ENCODE measurements at regions not wholly inside any gene's neighbourhood (a gene's known extent, or its start where the extent isn't known, plus 50 kb on each side); places are given as distances from the start of the nearest gene placed in this dataset.
"Not testable (repeated sequence)": the region's sequence is repeated elsewhere in the genome, so short reads cannot be mapped to it uniquely, and the experiment has no call there.

DNA sequence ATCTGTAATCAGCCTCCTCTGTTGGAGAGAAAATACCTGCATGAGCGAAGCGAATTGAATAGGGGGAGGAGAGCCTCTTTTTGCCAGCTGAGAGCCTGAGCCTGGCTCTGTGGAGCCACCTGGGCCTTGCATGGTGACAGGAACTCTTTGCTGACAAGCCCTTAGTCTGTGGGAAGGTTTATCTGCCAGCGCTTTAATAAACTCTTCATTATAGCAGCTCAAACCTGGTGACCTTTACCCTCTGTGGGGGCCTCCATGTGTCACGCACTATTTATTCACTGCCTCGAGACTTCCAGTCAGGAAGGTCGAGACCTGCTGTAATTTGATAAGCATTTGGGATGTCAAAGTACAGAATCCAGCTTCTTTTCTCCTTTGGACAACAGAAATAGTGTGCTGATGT, 282.6 kb downstream of the CBLN1 start:
- no peak for DNase-seq (ENCODE audit: low spot score)

DNA sequence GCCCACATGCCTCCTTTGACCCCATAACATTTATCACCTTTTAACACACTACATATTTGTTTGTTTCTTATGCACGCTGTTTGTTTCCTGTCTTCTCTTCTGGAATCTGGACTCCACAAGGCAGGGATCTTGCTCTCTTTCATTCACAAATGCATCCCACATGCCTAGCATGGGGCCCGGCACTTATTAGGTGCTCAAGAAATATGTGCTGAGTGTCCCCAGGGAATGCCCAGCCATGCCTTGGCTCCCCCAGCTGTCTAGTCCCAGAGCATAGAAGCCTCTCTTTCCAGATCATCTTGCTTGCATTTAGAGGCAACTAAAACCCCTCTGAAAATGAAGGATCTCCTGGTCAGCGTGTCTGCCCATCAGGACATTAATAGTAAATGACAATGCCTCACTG, 283.7 kb downstream of the CBLN1 start:
- no peak for DNase-seq (ENCODE audit: low spot score)

DNA sequence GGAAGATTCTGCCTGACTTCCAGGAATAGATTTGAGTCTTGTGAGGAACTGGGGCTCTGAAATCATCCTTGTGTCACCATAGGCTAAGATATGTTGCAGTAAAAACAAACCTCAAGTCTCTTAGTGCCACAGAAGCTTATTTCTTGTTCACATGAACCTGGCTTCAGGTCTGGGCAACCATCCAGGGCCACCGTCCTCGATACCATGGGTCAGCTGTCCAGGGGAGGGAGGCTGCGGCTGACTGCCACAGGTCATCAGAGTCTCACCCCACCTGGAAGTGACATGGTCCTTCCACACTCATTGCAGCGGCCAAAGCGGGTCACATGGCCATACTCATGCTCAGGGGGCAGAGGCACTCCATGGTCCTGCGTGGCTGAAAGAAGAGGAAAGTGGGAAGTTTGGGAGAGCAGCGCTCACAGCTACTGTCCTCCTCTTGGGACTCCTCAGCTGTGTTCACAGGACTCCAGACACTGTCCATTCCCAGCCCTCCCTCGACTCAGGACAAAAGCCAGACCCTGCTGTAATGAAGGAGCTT, 284.5 kb downstream of the CBLN1 start:
- DNase-seq (ENCODE audit: low spot score), result no peak

DNA sequence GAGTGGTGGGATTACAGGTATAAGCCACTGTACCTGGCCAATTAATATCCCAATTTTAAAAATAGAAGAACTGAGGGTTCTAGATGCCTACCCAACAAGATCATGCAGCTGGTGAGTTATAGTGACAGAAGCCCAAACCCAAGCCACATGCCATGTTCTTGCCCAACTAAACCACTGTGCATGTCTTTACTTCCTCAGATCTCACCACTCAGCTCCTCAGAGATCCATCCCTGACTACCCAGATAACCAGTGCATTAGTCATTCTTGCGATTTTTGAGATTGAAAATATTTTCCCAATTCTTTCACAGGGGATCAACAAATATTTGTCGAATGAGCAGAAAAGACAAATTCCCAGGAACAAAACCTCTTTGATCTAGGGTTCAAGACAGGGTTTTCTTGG, 303.1 kb downstream of the CBLN1 start:
- DNase-seq (ENCODE audit: low spot score), result no peak

GRCh38 chr16:48972236-48972635, 309.4 kb downstream of the CBLN1 start:
- no peak for DNase-seq (ENCODE audit: low spot score)

- no peak for DNase-seq (ENCODE audit: low spot score)
Measured at GRCh38 chr16:48971571-48972077, 310.0 kb downstream of the CBLN1 start.

DNA sequence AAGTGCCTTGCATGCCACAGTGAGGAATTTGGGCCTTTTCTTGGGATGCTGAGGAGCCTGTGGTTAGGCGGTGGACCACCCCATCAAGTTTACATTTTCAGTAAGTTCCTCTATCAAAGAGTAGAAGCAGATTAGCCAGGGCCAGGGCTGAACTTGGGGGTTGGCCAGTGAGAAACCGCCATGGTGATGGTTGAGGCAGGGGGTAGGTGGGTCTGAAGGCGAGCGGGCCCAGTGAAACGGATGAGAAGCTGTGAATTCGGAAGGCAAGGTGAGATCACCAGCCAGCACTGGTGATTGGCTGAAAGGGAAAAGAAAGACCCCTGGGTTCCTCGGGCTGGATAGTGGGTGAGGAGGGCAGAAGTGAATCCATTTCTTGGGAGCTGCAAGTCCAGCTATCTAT, 311.4 kb downstream of the CBLN1 start:
- DNase-seq (ENCODE audit: low spot score), result no peak

GRCh38 chr16:48969611-48970010, 312.0 kb downstream of the CBLN1 start:
- no peak for DNase-seq (ENCODE audit: low spot score)

DNA sequence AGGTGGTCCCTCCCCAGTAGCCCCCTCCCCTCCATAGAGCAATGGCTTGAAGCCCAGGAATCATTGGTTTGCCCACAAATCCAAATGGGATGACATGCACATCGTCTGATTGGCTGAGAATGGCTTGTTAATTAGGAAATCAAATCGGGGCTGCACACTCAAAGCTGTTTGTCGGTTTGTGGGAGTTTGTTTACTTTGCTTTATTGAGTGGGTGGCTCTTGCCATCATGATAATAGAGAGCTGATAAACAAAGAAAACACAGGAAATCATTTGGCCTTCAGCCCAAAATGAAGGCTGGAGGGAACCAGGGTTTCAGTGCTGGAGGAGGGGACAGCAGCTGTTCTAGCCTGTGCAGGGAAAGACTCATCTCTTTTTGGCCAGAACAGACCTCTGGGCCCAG, 316.3 kb downstream of the CBLN1 start:
- DNase-seq (ENCODE audit: low spot score), result no peak

GRCh38 chr16:48963901-48964615, 317.6 kb downstream of the CBLN1 start:
- no peak for DNase-seq (ENCODE audit: low spot score)

- no peak for DNase-seq (ENCODE audit: low spot score)
Measured at GRCh38 chr16:48963306-48963705, 318.3 kb downstream of the CBLN1 start.

- DNase-seq (ENCODE audit: low spot score), result no peak
Measured at GRCh38 chr16:48961546-48961945, 320.1 kb downstream of the CBLN1 start.

DNA sequence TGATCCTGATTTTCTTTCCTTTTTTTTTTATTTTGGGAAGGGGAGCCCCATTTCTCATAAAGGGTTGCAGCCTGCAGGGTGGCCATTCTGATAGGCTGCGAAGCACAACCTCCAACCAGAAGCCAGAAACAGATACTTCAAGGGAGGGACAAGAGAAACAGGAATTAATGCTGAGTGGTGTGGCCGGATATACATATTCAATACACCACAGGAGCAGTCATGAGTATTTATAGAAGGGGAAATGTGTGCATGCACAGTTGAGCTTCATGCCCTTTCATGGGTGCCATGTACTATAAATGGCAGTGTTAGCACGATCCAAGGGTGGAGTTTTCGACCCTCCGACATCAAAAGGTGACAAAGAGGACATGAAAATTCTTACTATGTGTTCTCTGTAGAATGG, 320.8 kb downstream of the CBLN1 start:
- no peak for DNase-seq (ENCODE audit: low spot score)

DNA sequence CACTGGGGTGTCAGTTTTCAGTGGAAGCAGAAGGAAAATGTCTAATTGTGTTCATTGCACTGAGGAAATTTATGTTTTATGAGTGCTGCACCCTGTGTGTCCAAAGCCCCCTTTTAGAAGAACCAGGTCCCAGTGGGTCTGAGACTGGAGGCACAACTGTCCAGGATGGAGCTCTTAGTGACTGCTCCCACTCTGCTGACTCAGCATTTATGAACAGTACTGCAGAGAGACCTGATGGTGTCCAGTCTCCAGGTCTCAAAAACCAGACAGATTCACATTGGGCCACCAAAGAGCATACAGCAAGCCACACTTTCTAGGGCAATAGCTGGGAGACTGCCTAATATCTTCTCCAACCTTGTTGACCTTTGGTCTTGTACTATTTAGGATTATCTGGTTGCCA, 321.9 kb downstream of the CBLN1 start:
- no peak for DNase-seq (ENCODE audit: low spot score)

GRCh38 chr16:48959204-48959603, 322.4 kb downstream of the CBLN1 start:
- DNase-seq (ENCODE audit: low spot score), result no peak

DNA sequence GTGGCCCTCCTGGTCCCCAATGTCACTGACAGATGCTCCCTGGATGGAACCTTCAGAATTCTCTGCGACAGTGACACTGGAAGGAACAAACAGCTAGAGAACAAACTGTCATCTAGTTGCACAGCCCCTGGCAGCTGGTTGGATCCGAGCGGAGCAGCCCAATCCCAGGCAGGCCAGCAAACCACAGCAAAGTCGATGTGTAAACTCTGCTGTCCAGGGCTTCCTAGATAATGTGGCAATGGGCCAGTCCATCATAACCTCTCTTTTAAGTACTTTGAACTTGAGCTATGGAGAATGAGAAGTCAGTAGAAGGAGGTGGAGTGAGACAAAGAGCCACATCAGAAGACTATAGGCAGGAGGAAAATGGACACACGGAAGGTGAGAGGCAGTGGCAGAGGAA, 323.0 kb downstream of the CBLN1 start:
- DNase-seq (ENCODE audit: low spot score), result no peak

GRCh38 chr16:48956620-48957019, 325.0 kb downstream of the CBLN1 start:
- no peak for DNase-seq (ENCODE audit: low spot score)

- no peak for DNase-seq (ENCODE audit: low spot score)
Measured at GRCh38 chr16:48955837-48956236, 325.8 kb downstream of the CBLN1 start.

GRCh38 chr16:48951621-48952125, 330.0 kb downstream of the CBLN1 start:
- not testable (repeated sequence) for DNase-seq (ENCODE audit: low spot score)

DNA sequence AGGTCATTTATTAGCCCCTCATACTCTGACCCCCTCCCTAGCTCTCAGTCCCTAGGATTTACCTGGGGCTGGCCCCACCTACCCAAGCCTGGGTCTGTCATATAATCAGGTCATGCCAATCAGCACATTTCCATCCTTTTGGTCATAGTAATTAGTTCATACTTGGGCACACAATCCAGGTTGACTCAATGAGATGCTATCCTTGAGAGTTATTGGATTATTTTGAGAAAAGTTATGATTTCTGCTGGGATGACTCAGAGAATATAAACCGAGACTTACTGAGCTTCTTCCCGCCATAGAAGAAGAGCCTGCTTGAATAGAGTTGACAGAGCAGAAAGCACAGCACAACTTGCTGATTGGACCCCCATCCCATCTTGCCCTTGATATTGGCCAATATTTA, 331.5 kb downstream of the CBLN1 start:
- DNase-seq (ENCODE audit: low spot score), result no peak

DNA sequence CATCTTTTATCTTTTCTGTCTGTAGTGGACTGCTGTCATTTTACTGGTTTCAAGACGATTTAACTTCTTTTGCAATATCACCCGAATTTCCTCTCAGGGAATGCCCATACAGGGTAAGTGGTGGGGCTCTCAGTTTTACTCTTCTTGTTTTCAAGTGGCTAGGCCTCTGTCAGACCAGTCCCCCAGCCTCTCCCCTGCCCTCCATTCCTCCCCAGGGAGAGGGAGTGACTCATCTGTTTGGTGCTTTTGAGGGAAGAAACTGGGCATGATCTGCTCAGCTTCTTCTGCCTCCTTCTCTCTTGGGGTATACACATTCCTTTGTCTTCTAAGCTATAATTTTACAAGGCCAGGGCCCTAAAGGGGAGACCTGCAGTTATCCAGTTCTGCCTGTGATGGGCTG, 332.0 kb downstream of the CBLN1 start:
- DNase-seq (ENCODE audit: low spot score), result peak; percentile 25

GRCh38 chr16:48948911-48949310, 332.7 kb downstream of the CBLN1 start:
- DNase-seq (ENCODE audit: low spot score), result no peak

DNA sequence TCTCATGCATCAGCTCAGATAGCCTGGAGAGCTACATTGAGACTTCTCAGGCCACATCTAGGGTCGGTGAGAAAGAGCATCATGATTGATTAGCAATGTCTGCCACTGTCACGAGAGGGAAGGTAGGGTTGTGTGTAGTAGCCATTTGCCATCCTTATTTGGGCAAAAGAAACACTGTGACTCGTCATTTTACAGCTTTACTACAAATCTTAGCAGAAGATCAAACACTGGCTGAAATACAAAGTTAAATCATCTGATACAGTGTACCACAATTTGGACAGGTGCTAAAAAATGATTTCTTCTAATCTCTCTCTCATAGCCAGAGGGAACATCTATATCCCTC, 334.3 kb downstream of the CBLN1 start:
- DNase-seq (ENCODE audit: low spot score), result no peak

Measured in umbilical cord (tissue), 1 donor.